SH-SY5Y (cell line): ENCODE measurements at regions not wholly inside any gene's neighbourhood (a gene's known extent, or its start where the extent isn't known, plus 50 kb on each side); places are given as distances from the start of the nearest gene placed in this dataset.

Experiments used
- GATA2 ChIP-seq: IDR thresholded peaks from 2 replicates; pipeline ENCODE4 v1.6.1; 2011; ENCODE audit warnings: mild to moderate bottlenecking, low read depth, low read length
- GATA3 ChIP-seq: IDR thresholded peaks from 2 replicates; pipeline ENCODE4 v1.6.1; 2011; ENCODE audit warnings: low read depth, mild to moderate bottlenecking, low read length, moderate library complexity

- TF ChIP-seq GATA2 (no peak), GATA3 (no peak)
These were observed 447.2 kb downstream of the DOK5 start for GRCh38 chr20:54922636-54923035.
